ENCODE measurements at regions not wholly inside any gene's neighbourhood (a gene's known extent, or its start where the extent isn't known, plus 50 kb on each side); places are given as distances from the start of the nearest gene placed in this dataset.

DNA sequence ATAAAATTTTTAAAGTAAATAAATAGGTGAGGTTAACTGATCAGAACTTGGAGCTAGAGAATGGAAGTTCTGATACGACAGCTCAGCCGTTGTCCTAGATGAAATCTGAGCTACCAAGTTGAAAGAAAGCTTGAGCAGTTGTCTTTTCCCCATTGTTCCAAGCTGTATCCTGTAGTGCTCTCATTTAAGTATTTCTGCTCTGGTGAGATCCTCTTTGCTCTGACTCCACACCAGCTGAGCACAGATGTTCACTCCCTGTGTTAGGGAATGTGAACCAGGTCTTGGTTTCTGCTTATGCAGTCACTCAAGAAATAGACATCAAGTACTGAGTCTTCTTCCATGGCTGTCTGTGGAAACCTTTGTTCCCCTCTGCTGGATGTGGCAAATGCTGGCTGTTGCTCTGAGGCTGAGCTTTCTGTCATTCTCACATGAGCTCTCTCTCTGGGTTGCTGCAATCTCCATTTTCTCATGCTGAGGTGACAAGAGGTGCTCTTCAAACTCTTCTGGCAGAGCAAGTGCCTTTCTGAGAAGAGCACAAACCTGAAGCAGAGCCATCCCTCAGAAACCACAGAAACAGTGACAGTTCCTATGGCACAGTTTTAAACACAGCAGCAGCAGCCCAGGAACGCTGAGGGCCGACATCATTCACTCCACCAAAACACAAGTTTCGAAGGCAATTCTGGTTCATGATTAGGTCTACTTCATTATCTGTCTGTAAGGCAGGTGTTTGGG is 194.1 kb downstream of the SP3 start:
- H3K4me1 ChIP-seq (ENCODE audit: control insufficient read depth in 2 of 2, insufficient read depth in 2 of 2, low read length in 1 of 2), result no peaks in the 10 kb centered on the region
- no peak overlapping the region for H3K4me3 ChIP-seq (ENCODE audit: low read depth in 1 of 2, low read length in 2 of 2)
- H3K27ac ChIP-seq (ENCODE audit: low read depth in 2 of 2, low read length in 1 of 2), result no peak overlapping the region
- 89% methylated on average over 5 of the region's 5 CpGs for WGBS, 2 donors
- H3K27me3 ChIP-seq (ENCODE audit: control insufficient read depth in 1 of 2, insufficient read depth in 2 of 2, low read length in 2 of 2), result no peaks in the 10 kb centered on the region
- no peaks in the 10 kb centered on the region for H3K36me3 ChIP-seq (ENCODE audit: control insufficient read depth in 2 of 2, insufficient read depth in 2 of 2, low read length in 1 of 2)
- no peaks in the 10 kb centered on the region for H3K9me3 ChIP-seq (ENCODE audit: control insufficient read depth in 2 of 2, insufficient read depth in 1 of 2, low read depth in 1 of 2, low read length in 1 of 2)

DNA sequence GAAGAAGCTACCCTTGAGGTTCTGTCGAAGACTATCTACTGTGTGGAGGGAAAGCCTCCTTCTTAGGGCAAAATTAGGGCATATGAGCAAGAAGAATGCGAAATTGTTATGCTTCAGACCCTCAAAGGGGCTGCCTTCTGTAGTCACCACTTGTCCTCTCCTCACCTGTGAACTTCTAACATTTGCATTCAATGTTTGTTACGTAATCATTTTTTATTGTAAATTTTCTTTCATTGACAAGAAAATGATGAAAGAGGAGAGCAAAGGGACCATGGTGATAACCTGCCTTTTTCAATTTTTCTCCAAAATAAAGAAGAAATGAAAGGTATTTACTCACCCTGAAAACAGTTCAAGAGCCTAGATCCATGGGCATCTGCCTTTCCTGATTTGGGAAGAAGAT is 193.0 kb downstream of the SP3 start:
- WGBS, 2 donors, result 87 to 95% methylated on average over 3 of the region's 3 CpGs

DNA sequence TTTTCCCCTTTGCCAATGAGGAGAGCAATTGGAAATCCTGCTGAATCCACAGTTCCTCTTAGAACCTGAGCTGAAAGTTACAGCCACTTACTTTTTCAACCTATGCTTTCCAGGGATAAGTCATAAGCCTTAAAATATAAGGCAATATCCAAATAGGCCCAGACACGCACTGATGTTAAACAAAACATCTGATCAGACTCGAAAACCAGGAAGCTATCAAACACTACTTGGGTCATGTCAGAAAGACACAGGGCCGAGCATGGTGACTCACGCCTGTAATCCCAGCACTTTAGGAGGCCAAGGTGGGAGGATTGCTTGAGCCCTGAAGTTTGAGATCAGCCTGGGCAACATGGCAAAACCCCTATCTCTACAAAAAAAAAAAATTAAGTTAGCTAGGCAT is 192.1 kb downstream of the SP3 start:
- Histone ChIP-seq H3K27ac (ENCODE audit: low read depth in 2 of 2, low read length in 1 of 2) (no peak overlapping the region), H3K36me3 (ENCODE audit: control insufficient read depth in 2 of 2, insufficient read depth in 2 of 2, low read length in 1 of 2) (no peaks in the 10 kb centered on the region), H3K4me3 (ENCODE audit: low read depth in 1 of 2, low read length in 2 of 2) (no peak overlapping the region), H3K4me1 (ENCODE audit: control insufficient read depth in 2 of 2, insufficient read depth in 2 of 2, low read length in 1 of 2) (no peaks in the 10 kb centered on the region), H3K9me3 (ENCODE audit: control insufficient read depth in 2 of 2, insufficient read depth in 1 of 2, low read depth in 1 of 2, low read length in 1 of 2) (no peaks in the 10 kb centered on the region), H3K27me3 (ENCODE audit: control insufficient read depth in 1 of 2, insufficient read depth in 2 of 2, low read length in 2 of 2) (no peaks in the 10 kb centered on the region)
- WGBS, 2 donors, result 50 to 72% methylated on average over 4 of the region's 4 CpGs

More for the DNA sequence above, 193.0 kb downstream of the SP3 start:
- H3K4me3 ChIP-seq (ENCODE audit: low read depth in 1 of 2, low read length in 2 of 2), result no peak overlapping the region
- H3K36me3 ChIP-seq (ENCODE audit: control insufficient read depth in 2 of 2, insufficient read depth in 2 of 2, low read length in 1 of 2), result no peaks in the 10 kb centered on the region
- H3K9me3 ChIP-seq (ENCODE audit: control insufficient read depth in 2 of 2, insufficient read depth in 1 of 2, low read depth in 1 of 2, low read length in 1 of 2), result no peaks in the 10 kb centered on the region
- H3K27me3 ChIP-seq (ENCODE audit: control insufficient read depth in 1 of 2, insufficient read depth in 2 of 2, low read length in 2 of 2), result no peaks in the 10 kb centered on the region
- no peaks in the 10 kb centered on the region for H3K4me1 ChIP-seq (ENCODE audit: control insufficient read depth in 2 of 2, insufficient read depth in 2 of 2, low read length in 1 of 2)
- no peak overlapping the region for H3K27ac ChIP-seq (ENCODE audit: low read depth in 2 of 2, low read length in 1 of 2)

DNA sequence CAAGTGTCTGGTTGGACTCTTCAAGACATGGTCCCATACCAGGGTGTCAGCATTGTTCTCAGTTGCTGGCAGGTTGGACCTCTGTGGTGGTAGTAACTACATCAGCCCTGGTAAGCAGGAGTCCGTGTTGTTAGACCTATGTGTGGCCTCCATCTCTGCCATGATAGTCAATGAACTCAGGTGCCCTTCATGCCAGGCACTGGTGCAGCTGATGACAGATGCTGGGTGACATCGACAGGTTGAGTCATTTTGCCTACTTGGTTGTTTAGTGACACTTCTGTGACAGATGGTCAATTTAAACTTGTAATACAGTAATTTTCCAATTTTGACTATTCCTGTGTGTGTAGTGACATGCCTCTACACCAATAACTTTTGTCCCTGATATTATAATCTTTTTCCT is 189.7 kb downstream of the SP3 start:
- H3K9me3 ChIP-seq (ENCODE audit: control insufficient read depth in 2 of 2, insufficient read depth in 1 of 2, low read depth in 1 of 2, low read length in 1 of 2), result no peaks in the 10 kb centered on the region
- no peak overlapping the region for H3K4me3 ChIP-seq (ENCODE audit: low read depth in 1 of 2, low read length in 2 of 2)
- no peaks in the 10 kb centered on the region for H3K27me3 ChIP-seq (ENCODE audit: control insufficient read depth in 1 of 2, insufficient read depth in 2 of 2, low read length in 2 of 2)
- no peaks in the 10 kb centered on the region for H3K4me1 ChIP-seq (ENCODE audit: control insufficient read depth in 2 of 2, insufficient read depth in 2 of 2, low read length in 1 of 2)
- H3K36me3 ChIP-seq (ENCODE audit: control insufficient read depth in 2 of 2, insufficient read depth in 2 of 2, low read length in 1 of 2), result no peaks in the 10 kb centered on the region
- 85 to 93% methylated on average over 2 of the region's 2 CpGs for WGBS, 2 donors
- no peak overlapping the region for H3K27ac ChIP-seq (ENCODE audit: low read depth in 2 of 2, low read length in 1 of 2)

DNA sequence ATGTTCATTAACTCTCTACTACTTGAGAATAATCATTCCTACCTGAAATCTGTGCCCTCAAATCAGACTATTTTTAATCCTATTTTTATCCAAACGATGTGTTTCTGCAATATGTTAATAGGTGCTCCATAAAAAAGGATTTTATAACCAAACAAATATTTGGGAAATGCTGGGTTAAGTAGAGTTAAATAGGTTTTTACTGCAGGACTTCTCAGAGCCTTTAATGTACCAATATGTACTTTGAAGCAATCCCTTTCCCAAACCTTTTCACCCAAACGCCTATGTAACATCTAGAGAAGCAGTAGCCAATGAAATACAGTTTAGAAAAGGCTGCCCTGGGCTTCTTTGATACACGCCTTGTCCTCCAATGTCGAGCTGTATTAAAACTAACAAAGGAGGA is 182.5 kb downstream of the SP3 start:
- no peak overlapping the region for H3K27ac ChIP-seq (ENCODE audit: low read depth in 2 of 2, low read length in 1 of 2)
- no peak overlapping the region for H3K4me3 ChIP-seq (ENCODE audit: low read depth in 1 of 2, low read length in 2 of 2)
- peaks cover 0 to 4% of the 10 kb centered on the region in 2 donors for H3K9me3 ChIP-seq (ENCODE audit: control insufficient read depth in 2 of 2, insufficient read depth in 1 of 2, low read depth in 1 of 2, low read length in 1 of 2)
- 68 to 70% methylated on average over 4 of the region's 4 CpGs for WGBS, 2 donors
- no peaks in the 10 kb centered on the region for H3K4me1 ChIP-seq (ENCODE audit: control insufficient read depth in 2 of 2, insufficient read depth in 2 of 2, low read length in 1 of 2)
- H3K27me3 ChIP-seq (ENCODE audit: control insufficient read depth in 1 of 2, insufficient read depth in 2 of 2, low read length in 2 of 2), result no peaks in the 10 kb centered on the region
- no peaks in the 10 kb centered on the region for H3K36me3 ChIP-seq (ENCODE audit: control insufficient read depth in 2 of 2, insufficient read depth in 2 of 2, low read length in 1 of 2)

DNA sequence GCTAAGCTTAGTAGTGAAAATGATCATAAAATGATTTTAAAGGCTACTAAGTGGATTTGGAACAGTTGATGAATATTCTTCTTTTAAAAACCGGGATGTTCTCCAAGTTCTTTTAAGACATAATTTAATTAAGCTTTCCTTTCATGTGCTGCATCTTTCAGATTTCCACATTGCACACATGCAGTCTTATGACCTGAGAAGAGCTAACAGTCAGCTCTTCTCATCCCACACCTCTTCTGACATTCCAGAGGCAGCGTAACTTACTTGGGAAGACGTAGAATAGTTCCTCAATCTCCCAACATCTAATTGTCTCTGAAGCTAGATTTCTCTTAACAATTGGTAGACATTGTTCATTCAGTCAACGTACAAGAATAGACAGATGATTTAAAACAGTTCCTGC is 181.8 kb downstream of the SP3 start:
- Histone ChIP-seq H3K27me3 (ENCODE audit: control insufficient read depth in 1 of 2, insufficient read depth in 2 of 2, low read length in 2 of 2) (no peaks in the 10 kb centered on the region), H3K9me3 (ENCODE audit: control insufficient read depth in 2 of 2, insufficient read depth in 1 of 2, low read depth in 1 of 2, low read length in 1 of 2) (peaks cover 0 to 4% of the 10 kb centered on the region in 2 donors), H3K27ac (ENCODE audit: low read depth in 2 of 2, low read length in 1 of 2) (no peak overlapping the region), H3K4me3 (ENCODE audit: low read depth in 1 of 2, low read length in 2 of 2) (no peak overlapping the region), H3K4me1 (ENCODE audit: control insufficient read depth in 2 of 2, insufficient read depth in 2 of 2, low read length in 1 of 2) (no peaks in the 10 kb centered on the region), H3K36me3 (ENCODE audit: control insufficient read depth in 2 of 2, insufficient read depth in 2 of 2, low read length in 1 of 2) (no peaks in the 10 kb centered on the region)
- WGBS, 2 donors, result 57 to 68% methylated on average over 4 of the region's 4 CpGs

DNA sequence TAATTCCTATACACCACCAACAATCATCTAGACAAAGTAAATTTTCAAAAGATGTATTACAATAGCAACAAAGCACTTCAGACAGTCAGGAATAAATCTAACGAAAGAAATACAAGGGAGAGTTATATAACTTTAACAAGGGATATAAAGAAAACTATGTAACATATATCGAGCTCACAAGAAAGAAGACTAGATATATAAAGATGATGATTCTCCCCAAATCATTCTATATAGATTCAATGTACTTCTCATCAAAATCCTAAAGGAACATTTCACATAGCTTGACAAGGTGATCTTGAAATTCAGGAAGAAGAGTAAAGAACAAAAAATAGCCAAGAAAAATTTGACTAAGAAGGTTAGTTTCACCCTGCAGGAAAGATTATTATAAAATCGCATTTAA is 179.4 kb downstream of the SP3 start:
- H3K4me3 ChIP-seq (ENCODE audit: low read depth in 1 of 2, low read length in 2 of 2), result no peak overlapping the region
- H3K27me3 ChIP-seq (ENCODE audit: control insufficient read depth in 1 of 2, insufficient read depth in 2 of 2, low read length in 2 of 2), result no peaks in the 10 kb centered on the region
- 92% methylated on average over 3 of the region's 3 CpGs for WGBS, 2 donors

DNA sequence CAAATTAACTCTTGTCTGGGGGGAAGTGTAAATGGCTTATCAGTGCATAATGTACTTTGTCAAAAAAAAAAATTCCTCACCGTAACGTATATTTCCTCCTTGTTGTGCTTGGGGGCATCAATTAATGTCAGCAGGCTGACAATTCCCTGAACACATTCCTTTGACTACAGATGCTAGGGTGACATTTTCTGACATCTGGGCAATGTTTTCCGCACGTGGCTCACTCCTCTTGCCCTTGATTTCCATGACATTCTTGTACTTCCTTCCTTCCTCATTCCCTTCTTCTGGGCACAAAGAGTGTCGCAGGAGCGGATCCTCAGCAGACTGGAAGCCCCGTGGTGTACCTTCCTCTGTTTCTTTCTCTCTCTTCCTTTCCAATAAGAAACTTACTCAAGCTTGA is 173.7 kb downstream of the SP3 start:
- Histone ChIP-seq H3K4me1 (ENCODE audit: control insufficient read depth in 2 of 2, insufficient read depth in 2 of 2, low read length in 1 of 2) (no peaks in the 10 kb centered on the region), H3K27ac (ENCODE audit: low read depth in 2 of 2, low read length in 1 of 2) (no peak overlapping the region), H3K9me3 (ENCODE audit: control insufficient read depth in 2 of 2, insufficient read depth in 1 of 2, low read depth in 1 of 2, low read length in 1 of 2) (peaks cover 0 to 4% of the 10 kb centered on the region in 2 donors), H3K4me3 (ENCODE audit: low read depth in 1 of 2, low read length in 2 of 2) (no peak overlapping the region), H3K27me3 (ENCODE audit: control insufficient read depth in 1 of 2, insufficient read depth in 2 of 2, low read length in 2 of 2) (no peaks in the 10 kb centered on the region), H3K36me3 (ENCODE audit: control insufficient read depth in 2 of 2, insufficient read depth in 2 of 2, low read length in 1 of 2) (no peaks in the 10 kb centered on the region)
- WGBS, 2 donors, result 63 to 64% methylated on average over 7 of the region's 7 CpGs

More for the DNA sequence above, 179.4 kb downstream of the SP3 start:
- H3K36me3 ChIP-seq (ENCODE audit: control insufficient read depth in 2 of 2, insufficient read depth in 2 of 2, low read length in 1 of 2), result no peaks in the 10 kb centered on the region
- H3K27ac ChIP-seq (ENCODE audit: low read depth in 2 of 2, low read length in 1 of 2), result no peak overlapping the region
- H3K4me1 ChIP-seq (ENCODE audit: control insufficient read depth in 2 of 2, insufficient read depth in 2 of 2, low read length in 1 of 2), result no peaks in the 10 kb centered on the region
- peaks cover under 1 to 4% of the 10 kb centered on the region in 2 donors for H3K9me3 ChIP-seq (ENCODE audit: control insufficient read depth in 2 of 2, insufficient read depth in 1 of 2, low read depth in 1 of 2, low read length in 1 of 2)

DNA sequence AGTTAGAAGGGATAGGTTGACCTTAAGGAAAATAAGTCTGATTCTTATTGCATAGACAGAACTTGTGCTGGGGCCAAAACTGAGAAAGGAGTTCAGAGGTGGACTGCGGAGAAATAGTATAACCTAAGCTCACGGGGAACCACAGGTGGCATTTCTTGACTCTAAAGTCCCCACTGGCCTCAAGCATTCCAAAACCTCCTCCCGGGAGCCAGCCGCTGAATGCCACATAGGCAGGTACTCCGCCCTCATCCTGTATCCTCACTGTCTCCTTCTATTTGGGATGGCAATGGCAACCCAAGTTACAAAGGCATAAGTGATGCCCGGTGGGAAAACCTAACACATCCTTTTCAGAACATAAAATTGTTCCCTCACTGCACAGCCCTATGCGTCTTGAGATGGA is 173.0 kb downstream of the SP3 start:
- H3K27me3 ChIP-seq (ENCODE audit: control insufficient read depth in 1 of 2, insufficient read depth in 2 of 2, low read length in 2 of 2), result no peaks in the 10 kb centered on the region
- no peaks in the 10 kb centered on the region for H3K36me3 ChIP-seq (ENCODE audit: control insufficient read depth in 2 of 2, insufficient read depth in 2 of 2, low read length in 1 of 2)
- no peak overlapping the region for H3K27ac ChIP-seq (ENCODE audit: low read depth in 2 of 2, low read length in 1 of 2)
- H3K4me3 ChIP-seq (ENCODE audit: low read depth in 1 of 2, low read length in 2 of 2), result no peak overlapping the region
- H3K4me1 ChIP-seq (ENCODE audit: control insufficient read depth in 2 of 2, insufficient read depth in 2 of 2, low read length in 1 of 2), result no peaks in the 10 kb centered on the region
- H3K9me3 ChIP-seq (ENCODE audit: control insufficient read depth in 2 of 2, insufficient read depth in 1 of 2, low read depth in 1 of 2, low read length in 1 of 2), result peaks cover 0 to 4% of the 10 kb centered on the region in 2 donors
- WGBS, 2 donors, result 86 to 91% methylated on average over 7 of the region's 7 CpGs

DNA sequence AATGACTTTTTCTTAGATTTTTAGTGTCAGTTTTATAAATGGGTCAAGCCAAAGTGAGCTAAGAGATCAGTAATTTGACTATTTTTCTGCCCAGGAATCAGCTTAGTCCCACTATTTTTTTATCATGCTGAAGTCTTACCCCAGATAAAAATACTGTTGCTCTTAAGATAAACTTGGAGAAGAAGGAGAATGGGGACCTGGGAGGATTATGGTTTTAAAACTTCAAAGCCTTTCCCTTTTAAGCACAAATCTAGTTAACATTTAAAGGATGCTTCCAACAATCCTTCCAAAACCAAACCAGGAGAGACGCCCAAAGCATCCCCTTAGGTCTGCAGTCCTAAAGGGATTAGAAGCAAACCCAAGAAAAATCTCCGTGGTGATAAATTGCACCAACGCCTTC is 172.4 kb downstream of the SP3 start:
- no peaks in the 10 kb centered on the region for H3K4me1 ChIP-seq (ENCODE audit: control insufficient read depth in 2 of 2, insufficient read depth in 2 of 2, low read length in 1 of 2)
- no peaks in the 10 kb centered on the region for H3K36me3 ChIP-seq (ENCODE audit: control insufficient read depth in 2 of 2, insufficient read depth in 2 of 2, low read length in 1 of 2)
- no peak overlapping the region for H3K4me3 ChIP-seq (ENCODE audit: low read depth in 1 of 2, low read length in 2 of 2)
- H3K27me3 ChIP-seq (ENCODE audit: control insufficient read depth in 1 of 2, insufficient read depth in 2 of 2, low read length in 2 of 2), result no peaks in the 10 kb centered on the region
- H3K27ac ChIP-seq (ENCODE audit: low read depth in 2 of 2, low read length in 1 of 2), result no peak overlapping the region
- 57 to 71% methylated on average over 3 of the region's 3 CpGs for WGBS, 2 donors
- H3K9me3 ChIP-seq (ENCODE audit: control insufficient read depth in 2 of 2, insufficient read depth in 1 of 2, low read depth in 1 of 2, low read length in 1 of 2), result peaks cover 0 to 4% of the 10 kb centered on the region in 2 donors
